HEK293 (cell line): ENCODE measurements at regions not wholly inside any gene's neighbourhood (a gene's known extent, or its start where the extent isn't known, plus 50 kb on each side); places are given as distances from the start of the nearest gene placed in this dataset.

Experiments
- CTCF ChIA-PET: fragments of 350-600 bp; formaldehyde crosslinking; extraction: SDS; loops from one replicate; lab custom pipeline; 2021; ENCODE audit warnings: antibody characterized with exemption; lab: Yijun Ruan, JAX
- POLR2A ChIA-PET: fragments of 300-600 bp; formaldehyde crosslinking; extraction: SDS; loops from one replicate; lab custom pipeline; 2020; ENCODE audit warnings: antibody characterized with exemption, inconsistent platforms; lab: Yijun Ruan, JAX
- H3K27ac ChIP-seq: fragments of 200-500 bp; sonication (Bioruptor generic); 2 replicates; pipeline ENCODE4 v1.5.1; 2014; ENCODE audit warnings: low read depth, low read length, control low read depth, inconsistent platforms; ENCODE audit errors: extremely low read depth
- H3K36me3 ChIP-seq, 2 experiments: fragments of 200-500 bp in 1 of 2; sonication (Bioruptor generic) in 1 of 2; 1 replicate in 1 of 2; 2 replicates in 1 of 2; pipeline ENCODE4 v1.5.1; 2014 to 2017; ENCODE audit warnings: inconsistent platforms in 2 of 2, low read length in 2 of 2; ENCODE audit not compliant: control insufficient read depth in 2 of 2, insufficient read depth in 1 of 2
- H3K4me1 ChIP-seq: fragments of 200-500 bp; sonication (Bioruptor generic); 2 replicates; pipeline ENCODE4 v1.5.1; 2014; ENCODE audit warnings: mild to moderate bottlenecking, low read length, inconsistent platforms; ENCODE audit not compliant: control insufficient read depth, insufficient read depth
- H3K4me3 ChIP-seq: 2 replicates; pipeline ENCODE4 v1.5.1; 2011; ENCODE audit warnings: low read depth, mild to moderate bottlenecking, control low read depth, low read length, moderate library complexity
- H3K9me3 ChIP-seq: fragments of 200-500 bp; sonication (Bioruptor generic); 2 replicates; pipeline ENCODE4 v1.5.1; 2014; ENCODE audit warnings: low read depth, low read length, inconsistent platforms; ENCODE audit not compliant: control insufficient read depth, insufficient read depth
- EGR2 ChIP-seq: fragments of 450-650 bp; formaldehyde crosslinking; IDR thresholded peaks from 2 replicates; pipeline ENCODE4 v1.5.1; 2016; ENCODE audit warnings: low read depth, missing biosample characterization, missing genetic modification characterization
- FEZF1 ChIP-seq: fragments of 450-650 bp; formaldehyde crosslinking; IDR thresholded peaks from 2 replicates; pipeline ENCODE4 v1.5.1; 2016; ENCODE audit warnings: missing biosample characterization, missing genetic modification characterization
- HOXA7 ChIP-seq: sonication (generic); formaldehyde crosslinking; IDR thresholded peaks from 2 replicates; pipeline ENCODE4 v1.8.1; 2022; ENCODE audit warnings: missing genetic modification reagents, borderline replicate concordance
- KLF10 ChIP-seq: fragments of 450-650 bp; IDR thresholded peaks from 2 replicates; pipeline ENCODE4 v1.5.1; 2018; ENCODE audit warnings: missing biosample characterization, mild to moderate bottlenecking, missing genetic modification characterization
- KLF7 ChIP-seq: fragments of 450-650 bp; formaldehyde crosslinking; IDR thresholded peaks from 2 replicates; pipeline ENCODE4 v1.5.1; 2016; ENCODE audit warnings: missing biosample characterization, missing genetic modification characterization, borderline replicate concordance
- PBX3 ChIP-seq: sonication (generic); formaldehyde crosslinking; IDR thresholded peaks from 2 replicates; pipeline ENCODE4 v1.8.1; 2022; ENCODE audit warnings: mild to moderate bottlenecking, moderate library complexity, missing genetic modification reagents
- PRDM2 ChIP-seq: fragments of 450-650 bp; formaldehyde crosslinking; IDR thresholded peaks from 2 replicates; pipeline ENCODE4 v1.5.1; 2016; ENCODE audit warnings: missing biosample characterization, missing genetic modification characterization, borderline replicate concordance
- SCRT2 ChIP-seq: fragments of 450-650 bp; formaldehyde crosslinking; IDR thresholded peaks from 2 replicates; pipeline ENCODE4 v1.5.1; 2016; ENCODE audit warnings: missing biosample characterization, missing genetic modification characterization
- TSHZ1 ChIP-seq: fragments of 450-650 bp; formaldehyde crosslinking; IDR thresholded peaks from 2 replicates; pipeline ENCODE4 v1.5.1; 2016; ENCODE audit warnings: missing biosample characterization, missing genetic modification characterization, borderline replicate concordance
- ZBTB20 ChIP-seq: fragments of 450-650 bp; formaldehyde crosslinking; IDR thresholded peaks from 2 replicates; pipeline ENCODE4 v1.5.1; 2016; ENCODE audit warnings: missing biosample characterization, missing genetic modification characterization
- ZBTB8A ChIP-seq: fragments of 450-650 bp; formaldehyde crosslinking; IDR thresholded peaks from 2 replicates; pipeline ENCODE4 v1.5.1; 2016; ENCODE audit warnings: missing biosample characterization, missing genetic modification characterization
- ZNF114 ChIP-seq: fragments of 450-650 bp; formaldehyde crosslinking; IDR thresholded peaks from 2 replicates; pipeline ENCODE4 v1.5.0; 2017; ENCODE audit warnings: missing biosample characterization, missing genetic modification characterization
- ZNF324 ChIP-seq: fragments of 450-650 bp; formaldehyde crosslinking; IDR thresholded peaks from 2 replicates; pipeline ENCODE4 v1.5.1; 2016; ENCODE audit warnings: missing biosample characterization, missing genetic modification characterization
- ZNF394 ChIP-seq: fragments of 450-650 bp; formaldehyde crosslinking; IDR thresholded peaks from 2 replicates; pipeline ENCODE4 v1.5.1; 2016; ENCODE audit warnings: missing biosample characterization, missing genetic modification characterization, mild to moderate bottlenecking, moderate library complexity, borderline replicate concordance
- ZNF488 ChIP-seq: fragments of 450-650 bp; formaldehyde crosslinking; IDR thresholded peaks from 2 replicates; pipeline ENCODE4 v1.5.1; 2016; ENCODE audit warnings: missing biosample characterization, missing genetic modification characterization
- ZNF510 ChIP-seq: fragments of 450-650 bp; formaldehyde crosslinking; IDR thresholded peaks from 2 replicates; pipeline ENCODE4 v1.5.1; 2018; ENCODE audit warnings: mild to moderate bottlenecking, missing genetic modification characterization, missing biosample characterization; ENCODE audit not compliant: insufficient replicate concordance
- ZNF624 ChIP-seq: fragments of 450-650 bp; formaldehyde crosslinking; IDR thresholded peaks from 2 replicates; pipeline ENCODE4 v1.5.1; 2017; ENCODE audit warnings: missing biosample characterization, missing genetic modification characterization
- ZNF701 ChIP-seq: fragments of 450-650 bp; formaldehyde crosslinking; IDR thresholded peaks from 2 replicates; pipeline ENCODE4 v1.5.1; 2016; ENCODE audit warnings: missing biosample characterization, missing genetic modification characterization
- ZNF830 ChIP-seq: fragments of 450-650 bp; IDR thresholded peaks from 2 replicates; pipeline ENCODE4 v1.5.0; 2018; ENCODE audit warnings: missing biosample characterization, missing genetic modification characterization, low read depth, mild to moderate bottlenecking, moderate library complexity

GRCh38 chr15:47383801-47384200, 333.5 kb upstream of the SEMA6D start:
- no peak for TF ChIP-seq HOXA7 (CRISPR knock-in tag)
- TF ChIP-seq ZNF114 (tag by site-specific recombination): no peak
- no peak for TF ChIP-seq ZNF488
- no peak for TF ChIP-seq ZBTB20 (tag by site-specific recombination)
- TF ChIP-seq ZNF624 (tag by site-specific recombination): no peak
- TF ChIP-seq KLF10: no peak
- no peak for TF ChIP-seq ZNF394
- TF ChIP-seq ZNF701 (tag by site-specific recombination): no peak
- no peak for TF ChIP-seq ZNF830
- no peak for TF ChIP-seq PBX3
- no peak for TF ChIP-seq KLF7 (tag by site-specific recombination)
- no peak for TF ChIP-seq TSHZ1 (tag by site-specific recombination)
- TF ChIP-seq ZNF510: no peak
- no peak for TF ChIP-seq ZBTB8A (tag by site-specific recombination)
- TF ChIP-seq SCRT2 (tag by site-specific recombination): no peak
- TF ChIP-seq PRDM2 (tag by site-specific recombination): no peak
- TF ChIP-seq EGR2: no peak
- TF ChIP-seq ZNF324 (tag by site-specific recombination): no peak
- no peak for TF ChIP-seq FEZF1 (tag by site-specific recombination)
- Histone ChIP-seq H3K4me3 (no peak overlapping the region), H3K4me1 (no peaks in the 10 kb centered on the region), H3K9me3 (no peaks in the 10 kb centered on the region), H3K36me3 (no peaks in the 10 kb centered on the region), H3K27ac (no peak overlapping the region)
- ChIA-PET POLR2A (no interaction called here), CTCF (interaction anchor here (0.6 to 1.5 kb wide), 3 partner anchors 10 to 336 kb away, joined by 3 read pairs; no protein-coding TSS in a partner anchor)
